ENCODE measurements at regions not wholly inside any gene's neighbourhood (a gene's known extent, or its start where the extent isn't known, plus 50 kb on each side); places are given as distances from the start of the nearest gene placed in this dataset.
"Not testable (repeated sequence)": the region's sequence is repeated elsewhere in the genome, so short reads cannot be mapped to it uniquely, and the experiment has no call there.

DNA sequence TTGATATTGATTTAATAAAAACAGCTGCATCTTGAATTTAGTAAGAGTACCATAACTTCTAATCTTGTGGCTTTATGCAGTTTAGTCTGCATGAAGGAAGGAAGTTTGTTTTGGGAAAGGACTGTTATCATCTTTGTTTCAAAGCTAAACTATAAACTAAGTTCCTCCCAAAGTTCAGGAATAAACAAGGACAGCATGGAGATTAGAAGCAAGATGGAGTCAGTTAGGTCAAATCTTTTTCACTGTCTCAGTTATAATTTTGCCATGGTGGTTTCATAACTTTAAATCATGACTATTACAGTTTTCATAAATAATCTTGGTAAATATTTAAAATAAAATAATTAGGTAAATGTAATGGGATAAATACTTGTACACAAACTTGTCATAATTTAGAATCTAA is 189.9 kb upstream of the ETV3 start:
- not testable (repeated sequence) for H3K36me3 ChIP-seq (ENCODE audit: control insufficient read depth in 2 of 2, insufficient read depth in 2 of 2, low read length in 2 of 2); H3K27ac ChIP-seq (ENCODE audit: low read length); H3K4me1 ChIP-seq (ENCODE audit: control insufficient read depth, insufficient read depth, low read length); H3K27me3 ChIP-seq (ENCODE audit: control insufficient read depth in 1 of 2, insufficient read depth in 2 of 2, low read length in 2 of 2); H3K9me3 ChIP-seq (ENCODE audit: control insufficient read depth in 2 of 2, low read length in 2 of 2); H3K9ac ChIP-seq (ENCODE audit: low read length in 2 of 2); H3K4me3 ChIP-seq (ENCODE audit: low read length in 2 of 2)

- no peaks in the 10 kb centered on the region for H3K9me3 ChIP-seq (ENCODE audit: control insufficient read depth in 2 of 2, low read length in 2 of 2)
- no peaks in the 10 kb centered on the region for H3K4me1 ChIP-seq (ENCODE audit: control insufficient read depth, insufficient read depth, low read length)
Measured at GRCh38 chr1:157326173-157326859, 188.1 kb upstream of the ETV3 start.

DNA sequence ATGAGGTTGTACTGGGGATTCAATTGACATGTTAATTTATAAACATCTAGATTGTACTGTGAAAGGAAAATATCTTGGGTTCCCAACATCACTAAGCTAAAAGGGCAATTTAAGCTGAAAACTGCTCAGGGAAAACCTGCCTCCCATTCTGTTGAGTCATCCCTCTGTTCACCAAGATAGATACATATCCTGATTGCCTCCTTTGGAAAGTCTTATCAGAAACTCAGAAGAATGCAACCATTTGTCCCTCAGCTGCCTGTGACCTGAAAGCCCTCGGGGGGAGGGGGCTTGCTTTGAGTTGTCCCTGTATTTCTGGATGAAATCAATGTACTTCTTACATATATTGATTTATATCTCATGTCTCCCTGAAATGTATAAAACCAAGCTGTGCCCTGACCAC is 187.0 kb upstream of the ETV3 start:
- no peaks in the 10 kb centered on the region for H3K9me3 ChIP-seq (ENCODE audit: control insufficient read depth in 2 of 2, low read length in 2 of 2)
- H3K27ac ChIP-seq (ENCODE audit: low read length): no peak overlapping the region
- no peak overlapping the region for H3K4me3 ChIP-seq (ENCODE audit: low read length in 2 of 2)
- no peaks in the 10 kb centered on the region for H3K4me1 ChIP-seq (ENCODE audit: control insufficient read depth, insufficient read depth, low read length)
- H3K36me3 ChIP-seq (ENCODE audit: control insufficient read depth in 2 of 2, insufficient read depth in 2 of 2, low read length in 2 of 2): no peaks in the 10 kb centered on the region
- no peak overlapping the region for H3K9ac ChIP-seq (ENCODE audit: low read length in 2 of 2)
- no peaks in the 10 kb centered on the region for H3K27me3 ChIP-seq (ENCODE audit: control insufficient read depth in 1 of 2, insufficient read depth in 2 of 2, low read length in 2 of 2)

More at GRCh38 chr1:157326173-157326859, 188.1 kb upstream of the ETV3 start:
- H3K9ac ChIP-seq (ENCODE audit: low read length in 2 of 2): no peak overlapping the region
- H3K36me3 ChIP-seq (ENCODE audit: control insufficient read depth in 2 of 2, insufficient read depth in 2 of 2, low read length in 2 of 2): no peaks in the 10 kb centered on the region
- H3K4me3 ChIP-seq (ENCODE audit: low read length in 2 of 2): no peak overlapping the region
- no peaks in the 10 kb centered on the region for H3K27me3 ChIP-seq (ENCODE audit: control insufficient read depth in 1 of 2, insufficient read depth in 2 of 2, low read length in 2 of 2)
- no peak overlapping the region for H3K27ac ChIP-seq (ENCODE audit: low read length)

- H3K4me1 ChIP-seq (ENCODE audit: control insufficient read depth, insufficient read depth, low read length): not testable (repeated sequence)
Measured at GRCh38 chr1:157321972-157322371, 183.8 kb upstream of the ETV3 start.

DNA sequence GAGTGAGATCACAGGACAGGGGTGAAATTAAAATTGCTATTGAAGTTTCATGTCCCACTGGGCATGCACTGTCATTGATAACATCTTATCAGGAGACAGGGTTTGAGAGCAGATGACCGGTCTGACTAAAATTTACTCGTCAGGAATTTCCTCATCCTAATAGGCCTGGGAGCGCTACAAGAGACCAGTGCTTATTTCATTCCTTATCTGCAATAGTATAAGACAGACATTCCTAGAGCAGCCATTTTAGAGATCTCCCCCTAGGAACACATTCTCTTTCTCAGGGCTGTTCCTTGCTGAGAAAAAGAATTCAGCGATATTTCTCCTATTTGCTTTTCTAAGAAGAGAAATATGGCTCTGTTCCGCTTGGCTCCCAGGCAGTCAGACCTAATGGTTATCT is 181.4 kb upstream of the ETV3 start:
- Histone ChIP-seq H3K36me3 (ENCODE audit: control insufficient read depth in 2 of 2, insufficient read depth in 2 of 2, low read length in 2 of 2) (no peaks in the 10 kb centered on the region), H3K9me3 (ENCODE audit: control insufficient read depth in 2 of 2, low read length in 2 of 2) (no peaks in the 10 kb centered on the region), H3K27ac (ENCODE audit: low read length) (no peak overlapping the region), H3K4me3 (ENCODE audit: low read length in 2 of 2) (no peak overlapping the region), H3K9ac (ENCODE audit: low read length in 2 of 2) (no peak overlapping the region), H3K27me3 (ENCODE audit: control insufficient read depth in 1 of 2, insufficient read depth in 2 of 2, low read length in 2 of 2) (no peaks in the 10 kb centered on the region), H3K4me1 (ENCODE audit: control insufficient read depth, insufficient read depth, low read length) (no peaks in the 10 kb centered on the region)

More at GRCh38 chr1:157321972-157322371, 183.8 kb upstream of the ETV3 start:
- H3K36me3 ChIP-seq (ENCODE audit: control insufficient read depth in 2 of 2, insufficient read depth in 2 of 2, low read length in 2 of 2); H3K27me3 ChIP-seq (ENCODE audit: control insufficient read depth in 1 of 2, insufficient read depth in 2 of 2, low read length in 2 of 2); H3K9ac ChIP-seq (ENCODE audit: low read length in 2 of 2); H3K9me3 ChIP-seq (ENCODE audit: control insufficient read depth in 2 of 2, low read length in 2 of 2); H3K4me3 ChIP-seq (ENCODE audit: low read length in 2 of 2); H3K27ac ChIP-seq (ENCODE audit: low read length): not testable (repeated sequence)

- not testable (repeated sequence) for H3K36me3 ChIP-seq (ENCODE audit: control insufficient read depth in 2 of 2, insufficient read depth in 2 of 2, low read length in 2 of 2); H3K9ac ChIP-seq (ENCODE audit: low read length in 2 of 2); H3K27ac ChIP-seq (ENCODE audit: low read length); H3K9me3 ChIP-seq (ENCODE audit: control insufficient read depth in 2 of 2, low read length in 2 of 2); H3K4me3 ChIP-seq (ENCODE audit: low read length in 2 of 2); H3K27me3 ChIP-seq (ENCODE audit: control insufficient read depth in 1 of 2, insufficient read depth in 2 of 2, low read length in 2 of 2); H3K4me1 ChIP-seq (ENCODE audit: control insufficient read depth, insufficient read depth, low read length)
Measured at GRCh38 chr1:157317229-157317628, 179.0 kb upstream of the ETV3 start.

GRCh38 chr1:157315544-157315943 is 177.3 kb upstream of the ETV3 start:
- Histone ChIP-seq H3K4me1 (ENCODE audit: control insufficient read depth, insufficient read depth, low read length) (peaks cover 6% of the 10 kb centered on the region), H3K27ac (ENCODE audit: low read length) (no peak overlapping the region), H3K9me3 (ENCODE audit: control insufficient read depth in 2 of 2, low read length in 2 of 2) (no peaks in the 10 kb centered on the region), H3K4me3 (ENCODE audit: low read length in 2 of 2) (no peak overlapping the region), H3K36me3 (ENCODE audit: control insufficient read depth in 2 of 2, insufficient read depth in 2 of 2, low read length in 2 of 2) (no peaks in the 10 kb centered on the region), H3K27me3 (ENCODE audit: control insufficient read depth in 1 of 2, insufficient read depth in 2 of 2, low read length in 2 of 2) (no peaks in the 10 kb centered on the region), H3K9ac (ENCODE audit: low read length in 2 of 2) (no peak overlapping the region)

GRCh38 chr1:157314408-157314807 is 176.2 kb upstream of the ETV3 start:
- no peak overlapping the region for H3K4me3 ChIP-seq (ENCODE audit: low read length in 2 of 2)
- no peak overlapping the region for H3K9ac ChIP-seq (ENCODE audit: low read length in 2 of 2)
- no peaks in the 10 kb centered on the region for H3K36me3 ChIP-seq (ENCODE audit: control insufficient read depth in 2 of 2, insufficient read depth in 2 of 2, low read length in 2 of 2)
- H3K4me1 ChIP-seq (ENCODE audit: control insufficient read depth, insufficient read depth, low read length): peaks cover 7% of the 10 kb centered on the region
- H3K27ac ChIP-seq (ENCODE audit: low read length): no peak overlapping the region
- peaks cover 0 to 4% of the 10 kb centered on the region in 2 donors for H3K27me3 ChIP-seq (ENCODE audit: control insufficient read depth in 1 of 2, insufficient read depth in 2 of 2, low read length in 2 of 2)
- no peaks in the 10 kb centered on the region for H3K9me3 ChIP-seq (ENCODE audit: control insufficient read depth in 2 of 2, low read length in 2 of 2)

- Histone ChIP-seq H3K4me3 (ENCODE audit: low read length in 2 of 2) (no peak overlapping the region), H3K9ac (ENCODE audit: low read length in 2 of 2) (no peak overlapping the region), H3K36me3 (ENCODE audit: control insufficient read depth in 2 of 2, insufficient read depth in 2 of 2, low read length in 2 of 2) (no peaks in the 10 kb centered on the region), H3K4me1 (ENCODE audit: control insufficient read depth, insufficient read depth, low read length) (peaks cover 7% of the 10 kb centered on the region), H3K27ac (ENCODE audit: low read length) (no peak overlapping the region), H3K27me3 (ENCODE audit: control insufficient read depth in 1 of 2, insufficient read depth in 2 of 2, low read length in 2 of 2) (peaks cover 0 to 4% of the 10 kb centered on the region in 2 donors), H3K9me3 (ENCODE audit: control insufficient read depth in 2 of 2, low read length in 2 of 2) (no peaks in the 10 kb centered on the region)
Measured at GRCh38 chr1:157313240-157313807, 175.1 kb upstream of the ETV3 start.

- Histone ChIP-seq H3K9me3 (ENCODE audit: control insufficient read depth in 2 of 2, low read length in 2 of 2) (no peaks in the 10 kb centered on the region), H3K27ac (ENCODE audit: low read length) (no peak overlapping the region)
Measured at GRCh38 chr1:157312082-157312812, 174.1 kb upstream of the ETV3 start.

DNA sequence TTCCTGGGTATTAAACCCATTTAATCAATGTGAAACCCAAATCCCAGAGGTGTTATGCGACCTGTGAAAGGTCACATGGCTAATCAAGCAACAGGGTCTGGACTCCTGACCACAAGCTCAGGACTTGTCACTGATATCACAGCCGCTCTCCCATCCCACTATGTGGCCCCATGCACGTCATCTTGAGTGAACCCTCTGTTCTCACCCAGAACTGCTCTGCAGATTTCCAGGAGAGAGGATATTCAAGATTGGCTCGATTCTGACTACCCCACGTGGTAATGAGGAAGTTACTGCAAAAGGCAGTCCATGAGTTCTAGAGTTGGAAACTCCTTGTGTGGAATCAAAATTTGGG is 173.5 kb upstream of the ETV3 start:
- H3K36me3 ChIP-seq (ENCODE audit: control insufficient read depth in 2 of 2, insufficient read depth in 2 of 2, low read length in 2 of 2): no peaks in the 10 kb centered on the region
- H3K4me1 ChIP-seq (ENCODE audit: control insufficient read depth, insufficient read depth, low read length): peaks cover 7% of the 10 kb centered on the region
- H3K4me3 ChIP-seq (ENCODE audit: low read length in 2 of 2): no peak overlapping the region
- no peak overlapping the region for H3K27ac ChIP-seq (ENCODE audit: low read length)
- no peaks in the 10 kb centered on the region for H3K9me3 ChIP-seq (ENCODE audit: control insufficient read depth in 2 of 2, low read length in 2 of 2)
- no peak overlapping the region for H3K9ac ChIP-seq (ENCODE audit: low read length in 2 of 2)
- H3K27me3 ChIP-seq (ENCODE audit: control insufficient read depth in 1 of 2, insufficient read depth in 2 of 2, low read length in 2 of 2): peaks cover 0 to 4% of the 10 kb centered on the region in 2 donors

More at GRCh38 chr1:157312082-157312812, 174.1 kb upstream of the ETV3 start:
- Histone ChIP-seq H3K27me3 (ENCODE audit: control insufficient read depth in 1 of 2, insufficient read depth in 2 of 2, low read length in 2 of 2) (peaks cover 0 to 4% of the 10 kb centered on the region in 2 donors), H3K36me3 (ENCODE audit: control insufficient read depth in 2 of 2, insufficient read depth in 2 of 2, low read length in 2 of 2) (no peaks in the 10 kb centered on the region), H3K4me3 (ENCODE audit: low read length in 2 of 2) (no peak overlapping the region), H3K4me1 (ENCODE audit: control insufficient read depth, insufficient read depth, low read length) (peaks cover 7% of the 10 kb centered on the region), H3K9ac (ENCODE audit: low read length in 2 of 2) (no peak overlapping the region)
